PC-9 (cell line): ENCODE measurements at regions not wholly inside any gene's neighbourhood (a gene's known extent, or its start where the extent isn't known, plus 50 kb on each side); places are given as distances from the start of the nearest gene placed in this dataset.

Experiments
- BruUV-seq: library from RNA; stranded (reverse); fragments of 400-500 nt; replicated peaks from 2 replicates; lab custom pipeline; 2021; lab: Mats Ljungman, UMichigan
- CTCF ChIA-PET: fragments of 300-600 bp; sonication (Branson Sonifier 250); formaldehyde crosslinking; loops from one replicate; lab custom pipeline; 2022; ENCODE audit warnings: antibody characterized with exemption; lab: Charles Lee
- POLR2A ChIA-PET: fragments of 300-600 bp; sonication (Branson Sonifier 250); formaldehyde crosslinking; loops from one replicate; lab custom pipeline; 2022; ENCODE audit warnings: antibody characterized with exemption; ENCODE audit not compliant: unreplicated experiment; lab: Charles Lee
- DNase-seq, 2 experiments: peaks; one replicate each; pipeline versions ENCODE4 v3.0.0 to v3.0.0-alpha.2; 2015 to 2022; ENCODE audit warnings: mixed read lengths in 1 of 2
- H2AFZ ChIP-seq: fragments of 200-600 bp; sonication (generic); 2 replicates; pipeline ENCODE4 v1.8.1; 2017; ENCODE audit warnings: antibody characterized with exemption
- H3F3A ChIP-seq: fragments of 200-600 bp; sonication (generic); 2 replicates; pipeline ENCODE4 v1.8.1; 2017; ENCODE audit warnings: antibody characterized with exemption, mild to moderate bottlenecking, low read depth; ENCODE audit not compliant: insufficient read depth
- H3K27ac ChIP-seq: fragments of 200-600 bp; sonication (generic); 2 replicates; pipeline ENCODE4 v1.6.1; 2016; ENCODE audit warnings: mixed run types
- H3K27me3 ChIP-seq: fragments of 200-600 bp; sonication (generic); 2 replicates; pipeline ENCODE4 v1.6.1; 2016; ENCODE audit warnings: low read depth, mixed run types; ENCODE audit not compliant: insufficient read depth
- H3K36me3 ChIP-seq: fragments of 200-600 bp; sonication (generic); 2 replicates; pipeline ENCODE4 v1.6.1; 2016; ENCODE audit warnings: low read depth, mixed run types
- H3K4me1 ChIP-seq: fragments of 200-600 bp; sonication (generic); replicated peaks from 2 replicates; pipeline ENCODE4 v1.6.1; 2016; ENCODE audit warnings: mixed run types; ENCODE audit not compliant: insufficient read depth
- H3K4me2 ChIP-seq: fragments of 200-600 bp; sonication (generic); 2 replicates; pipeline ENCODE4 v1.6.1; 2017; ENCODE audit warnings: mixed run types
- H3K4me3 ChIP-seq: fragments of 200-600 bp; sonication (generic); 2 replicates; pipeline ENCODE4 v1.6.1; 2016; ENCODE audit warnings: mixed run types
- H3K79me2 ChIP-seq: fragments of 200-600 bp; sonication (generic); 2 replicates; pipeline ENCODE4 v1.6.1; 2017; ENCODE audit warnings: low read depth, mixed run types
- H3K9me2 ChIP-seq: fragments of 200-600 bp; sonication (generic); 2 replicates; pipeline ENCODE4 v1.8.1; 2017; ENCODE audit warnings: mild to moderate bottlenecking; ENCODE audit not compliant: insufficient read depth
- H3K9me3 ChIP-seq: fragments of 200-600 bp; sonication (generic); 2 replicates; pipeline ENCODE4 v1.8.1; 2016; ENCODE audit warnings: low read depth; ENCODE audit not compliant: insufficient read depth
- H4K20me1 ChIP-seq: fragments of 200-600 bp; sonication (generic); 2 replicates; pipeline ENCODE4 v1.8.1; 2017; ENCODE audit not compliant: insufficient read depth
- EZH2 ChIP-seq: fragments of 200-600 bp; sonication (generic); IDR thresholded peaks from 2 replicates; pipeline ENCODE4 v1.8.0; 2017; ENCODE audit warnings: antibody characterized with exemption, low read depth
- intact Hi-C: fragments of 100-400 bp; cut with micrococcal nuclease; formaldehyde crosslinking; loops from one replicate; pipeline ENCODE4 v1.10.0; 2022; ENCODE audit not compliant: unreplicated experiment
- TF ChIP-seq, protein P1 (sequence below): fragments of 200-600 bp; sonication (generic); conservative IDR thresholded peaks from 2 replicates; pipeline ENCODE4 v1.6.1; 2017; ENCODE audit warnings: mixed run types, antibody characterized with exemption, mild to moderate bottlenecking, moderate library complexity

- H3K9me3 ChIP-seq, result no peaks in the 10 kb centered on the region
- H3K36me3 ChIP-seq, result no peaks in the 10 kb centered on the region
- no peaks in the 10 kb centered on the region for H3K27me3 ChIP-seq
- BruUV-seq, result no TSS peak
- 0 out of 2 replicates have a peak, but pooled peaks cover 4% of the 10 kb centered on the region for H3F3A ChIP-seq
- H3K4me3 ChIP-seq, result no peak overlapping the region
- H4K20me1 ChIP-seq, result no peaks in the 10 kb centered on the region
- TF ChIP-seq, protein P1, sequence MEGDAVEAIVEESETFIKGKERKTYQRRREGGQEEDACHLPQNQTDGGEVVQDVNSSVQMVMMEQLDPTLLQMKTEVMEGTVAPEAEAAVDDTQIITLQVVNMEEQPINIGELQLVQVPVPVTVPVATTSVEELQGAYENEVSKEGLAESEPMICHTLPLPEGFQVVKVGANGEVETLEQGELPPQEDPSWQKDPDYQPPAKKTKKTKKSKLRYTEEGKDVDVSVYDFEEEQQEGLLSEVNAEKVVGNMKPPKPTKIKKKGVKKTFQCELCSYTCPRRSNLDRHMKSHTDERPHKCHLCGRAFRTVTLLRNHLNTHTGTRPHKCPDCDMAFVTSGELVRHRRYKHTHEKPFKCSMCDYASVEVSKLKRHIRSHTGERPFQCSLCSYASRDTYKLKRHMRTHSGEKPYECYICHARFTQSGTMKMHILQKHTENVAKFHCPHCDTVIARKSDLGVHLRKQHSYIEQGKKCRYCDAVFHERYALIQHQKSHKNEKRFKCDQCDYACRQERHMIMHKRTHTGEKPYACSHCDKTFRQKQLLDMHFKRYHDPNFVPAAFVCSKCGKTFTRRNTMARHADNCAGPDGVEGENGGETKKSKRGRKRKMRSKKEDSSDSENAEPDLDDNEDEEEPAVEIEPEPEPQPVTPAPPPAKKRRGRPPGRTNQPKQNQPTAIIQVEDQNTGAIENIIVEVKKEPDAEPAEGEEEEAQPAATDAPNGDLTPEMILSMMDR, result no peak
- TF ChIP-seq EZH2, result no peak
- H3K4me1 ChIP-seq, result peaks cover 39% of the 10 kb centered on the region
- no peaks in the 10 kb centered on the region for H3K79me2 ChIP-seq
- H3K27ac ChIP-seq, result no peak overlapping the region
- intact Hi-C loops, result no loop called here
- DNase-seq, result no peak
- H3K4me2 ChIP-seq, result no peak overlapping the region
- no peaks in the 10 kb centered on the region for H3K9me2 ChIP-seq
- no peak overlapping the region for H2AFZ ChIP-seq
- CTCF ChIA-PET, result no interaction called here
- POLR2A ChIA-PET, result interaction anchor here (0.7 kb wide), 1 partner anchor 66 kb away, joined by 3 read pairs; the partner anchor contains the start of gene AGA
Measured at GRCh38 chr4:177508662-177509061, 66.4 kb upstream of the AGA start.

- no peaks in the 10 kb centered on the region for H3K36me3 ChIP-seq
- no peaks in the 10 kb centered on the region for H3K9me2 ChIP-seq
- no peaks in the 10 kb centered on the region for H3K9me3 ChIP-seq
- H3F3A ChIP-seq, result 0 out of 2 replicates have a peak, but pooled peaks cover 4% of the 10 kb centered on the region
- H3K79me2 ChIP-seq, result no peaks in the 10 kb centered on the region
- H2AFZ ChIP-seq, result no peak overlapping the region
- TF ChIP-seq, protein P1, result no peak
- TF ChIP-seq EZH2, result no peak
- intact Hi-C loops, result no loop called here
- ChIA-PET CTCF (no interaction called here), POLR2A (interaction anchor here (0.6 to 0.7 kb wide), 2 partner anchors 67 to 429 kb away, joined by 3 read pairs; partner anchors contain the start of gene AGA)
- peaks cover 39% of the 10 kb centered on the region for H3K4me1 ChIP-seq
- peak; percentile 9 to 39 for DNase-seq
- H3K27ac ChIP-seq, result no peak overlapping the region
- H3K27me3 ChIP-seq, result no peaks in the 10 kb centered on the region
- H3K4me2 ChIP-seq, result no peak overlapping the region
- no peaks in the 10 kb centered on the region for H4K20me1 ChIP-seq
- no peak overlapping the region for H3K4me3 ChIP-seq
- no TSS peak for BruUV-seq
Measured at GRCh38 chr4:177509226-177509745, 67.0 kb upstream of the AGA start.

- Histone ChIP-seq H3K27ac (no peak overlapping the region), H3K27me3 (no peaks in the 10 kb centered on the region), H3K4me1 (peaks cover 33% of the 10 kb centered on the region), H3K4me2 (peak overlapping the region; percentile 50), H3K4me3 (no peak overlapping the region), H3F3A (0 out of 2 replicates have a peak, but pooled peaks cover 4% of the 10 kb centered on the region), H4K20me1 (no peaks in the 10 kb centered on the region), H3K79me2 (no peaks in the 10 kb centered on the region), H3K9me2 (no peaks in the 10 kb centered on the region), H2AFZ (no peak overlapping the region), H3K36me3 (no peaks in the 10 kb centered on the region), H3K9me3 (no peaks in the 10 kb centered on the region)
- ChIA-PET POLR2A (interaction anchor here (0.7 kb wide), 1 partner anchor 1911 kb away, joined by 6 read pairs; no protein-coding TSS in a partner anchor), CTCF (no interaction called here)
- BruUV-seq, result no TSS peak
- DNase-seq, result peak; percentile 56 to 84
- TF ChIP-seq EZH2, result no peak
- intact Hi-C loops, result loop anchor here (1.0 kb wide), 1 partner anchor 69 kb away; the partner anchor contains the start of gene AGA
Measured at GRCh38 chr4:177511611-177512010, 69.4 kb upstream of the AGA start.
